HG02938 (cell line): ENCODE measurements at regions not wholly inside any gene's neighbourhood (a gene's known extent, or its start where the extent isn't known, plus 50 kb on each side); places are given as distances from the start of the nearest gene placed in this dataset.

ENCODE experiments used
- ATAC-seq: cut with Tn5 transposase; IDR thresholded peaks from one replicate; pipeline ENCODE4 v1.9.1; 2021; ENCODE audit warnings: mild to moderate bottlenecking, moderate library complexity; ENCODE audit not compliant: unreplicated experiment

DNA sequence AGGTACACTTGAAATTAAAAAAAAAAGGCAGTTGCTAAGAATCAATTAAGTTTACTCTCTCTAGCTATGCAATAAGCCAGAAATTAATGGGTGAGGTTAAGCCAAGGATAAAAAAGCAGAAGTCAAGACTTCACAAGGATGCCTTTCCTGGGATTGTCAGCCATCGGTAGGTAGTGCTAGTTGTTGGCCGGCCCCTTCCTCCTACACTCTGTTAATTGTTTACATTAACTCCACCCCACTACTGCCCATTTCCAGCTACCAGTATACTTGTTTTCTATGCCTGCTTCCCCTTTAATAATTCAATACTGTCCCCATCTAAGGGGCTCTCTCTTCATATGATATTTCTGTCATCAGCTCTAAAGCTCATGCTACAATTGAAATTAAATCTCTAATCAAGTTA lies 461.0 kb downstream of the IPMK start:
- ATAC-seq, result no peak

GRCh38 chr10:57799625-57800024 lies 468.1 kb downstream of the IPMK start:
- no peak for ATAC-seq

DNA sequence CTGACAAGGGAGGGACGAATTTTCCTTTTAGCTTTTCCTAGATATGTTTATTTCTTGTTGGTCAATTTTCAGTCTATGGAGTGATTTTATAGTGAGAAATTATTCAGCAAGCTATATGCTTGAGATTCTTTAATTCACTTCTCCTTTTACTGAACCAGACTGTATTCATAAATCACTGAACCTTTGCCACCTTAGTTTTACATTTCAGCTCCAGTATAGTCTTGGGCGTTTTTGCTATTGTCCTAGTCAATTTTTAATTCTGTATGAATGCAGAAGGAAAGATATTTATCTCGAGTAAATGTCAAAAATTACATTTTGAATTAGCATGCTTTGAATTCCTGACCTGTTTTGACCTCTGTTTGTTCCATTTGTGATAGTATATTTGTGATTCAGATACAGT lies 468.9 kb downstream of the IPMK start:
- ATAC-seq, result no peak

- no peak for ATAC-seq
Measured at GRCh38 chr10:57791546-57791945, 476.1 kb downstream of the IPMK start.

- no peak for ATAC-seq
Measured at GRCh38 chr10:57790703-57791102, 477.0 kb downstream of the IPMK start.

DNA sequence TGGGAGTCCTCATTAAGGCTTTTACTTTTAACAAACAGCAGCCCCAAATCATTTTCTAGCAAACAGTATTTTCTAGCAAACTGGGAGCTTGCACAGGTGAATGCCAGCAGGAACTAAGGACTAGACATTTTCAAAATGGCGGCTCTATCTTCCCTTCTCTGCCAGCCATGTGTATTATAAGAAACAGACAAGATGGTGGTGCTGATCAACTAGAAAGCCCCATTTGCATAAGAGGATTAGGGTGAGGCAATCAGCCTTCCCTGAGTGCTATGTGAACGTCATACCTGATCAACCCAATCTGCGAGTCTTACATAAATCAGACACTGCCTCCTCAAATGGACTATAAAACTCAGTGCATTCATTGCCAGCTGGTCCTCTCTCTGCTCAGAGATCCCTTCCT lies 479.6 kb downstream of the IPMK start:
- ATAC-seq, result no peak

DNA sequence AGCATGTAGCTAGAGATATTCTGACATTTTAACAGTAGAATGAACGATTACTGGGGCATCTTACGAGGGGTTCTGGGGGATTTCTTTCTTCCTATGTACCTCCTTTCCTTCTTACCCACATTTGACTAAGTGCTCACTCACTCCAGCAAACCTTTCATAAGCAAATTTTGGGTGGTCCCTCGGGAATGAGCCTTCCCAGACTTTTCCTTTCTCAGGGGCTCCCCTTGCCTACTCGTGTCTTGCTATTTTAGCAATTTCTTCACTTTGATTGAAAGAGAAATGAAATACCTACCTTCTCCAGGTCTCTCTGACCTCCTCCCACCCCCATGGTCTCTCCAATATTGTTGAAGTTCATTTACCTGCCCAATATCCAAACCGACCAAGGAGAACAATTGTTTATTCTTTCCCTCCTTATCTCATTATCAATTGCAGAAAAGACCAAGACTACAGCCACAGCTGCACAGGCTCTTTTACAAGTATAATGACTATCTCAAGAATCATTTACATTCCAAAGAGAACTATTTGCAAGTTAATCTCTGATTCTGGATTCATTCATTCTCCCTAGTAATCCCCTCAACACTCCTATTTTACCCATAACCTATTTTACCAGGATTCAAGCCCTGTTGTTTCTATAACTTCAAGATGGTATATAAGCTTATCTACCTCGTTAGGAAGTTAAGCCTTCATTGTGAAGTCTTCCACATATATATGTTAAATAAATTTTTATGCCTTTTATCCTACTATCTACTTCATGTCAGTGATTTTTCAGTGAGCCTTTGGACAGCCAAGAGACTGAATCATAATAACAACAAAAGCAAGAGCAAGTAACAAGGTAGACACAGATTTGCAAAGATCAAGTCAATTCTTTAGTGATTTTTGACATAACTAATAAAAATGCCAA lies 480.6 kb downstream of the IPMK start:
- no peak for ATAC-seq

DNA sequence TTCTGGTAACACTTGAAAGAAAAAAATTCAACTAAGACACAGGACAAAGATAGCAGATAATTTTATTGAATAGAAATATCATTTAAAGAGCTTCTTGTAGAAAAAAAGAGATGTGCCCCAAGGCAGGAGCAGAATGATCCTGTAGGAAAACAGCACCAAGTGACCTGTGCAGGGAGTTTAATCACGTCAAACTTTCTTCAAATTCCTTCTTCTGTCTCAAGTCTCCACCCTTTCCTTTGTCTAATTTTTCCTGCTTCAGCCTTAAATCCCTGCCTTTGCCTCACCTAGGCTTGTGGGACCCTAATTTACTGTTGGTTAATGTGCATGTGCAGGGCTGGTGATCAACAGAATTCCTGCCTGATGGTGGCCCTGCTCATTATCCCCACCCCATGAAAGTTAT lies 481.4 kb downstream of the IPMK start:
- ATAC-seq, result no peak

DNA sequence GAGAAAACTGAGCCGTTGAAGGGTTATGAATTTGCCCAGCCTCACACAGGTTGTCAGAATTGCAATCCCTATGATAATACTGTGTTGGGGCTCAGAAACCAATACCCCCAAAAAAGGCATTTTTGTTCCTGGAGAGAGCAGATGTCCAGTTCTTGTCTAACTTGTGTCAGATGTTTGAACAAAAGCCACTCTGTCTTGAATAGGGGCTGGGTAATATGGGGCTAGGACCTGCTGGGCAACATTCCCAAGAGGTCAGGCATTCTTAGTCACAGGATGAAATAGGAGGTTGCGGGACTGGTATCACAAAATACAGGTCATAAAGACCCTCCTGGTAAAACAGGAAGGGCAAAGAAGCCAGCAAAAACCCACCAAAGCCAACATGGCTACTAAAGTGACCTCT lies 482.1 kb downstream of the IPMK start:
- no peak for ATAC-seq

DNA sequence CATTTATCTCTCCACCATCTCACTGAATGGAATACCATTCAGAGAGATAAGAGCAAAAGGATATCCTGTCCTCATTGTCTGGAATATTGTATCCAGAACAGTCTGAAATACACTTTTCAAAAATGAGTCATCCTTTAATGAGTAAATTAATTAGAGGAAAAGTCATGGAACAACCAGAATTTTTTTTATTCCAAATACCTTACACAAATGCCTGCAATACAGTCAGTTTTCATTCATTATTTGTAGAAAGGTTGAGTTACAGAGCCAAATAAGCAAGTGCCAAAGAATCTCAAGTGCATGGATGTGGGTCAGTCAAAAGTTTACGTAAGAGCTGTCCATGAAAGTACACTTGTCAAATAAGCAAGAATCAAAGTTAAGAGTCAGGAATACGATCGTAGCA lies 482.6 kb downstream of the IPMK start:
- no peak for ATAC-seq

DNA sequence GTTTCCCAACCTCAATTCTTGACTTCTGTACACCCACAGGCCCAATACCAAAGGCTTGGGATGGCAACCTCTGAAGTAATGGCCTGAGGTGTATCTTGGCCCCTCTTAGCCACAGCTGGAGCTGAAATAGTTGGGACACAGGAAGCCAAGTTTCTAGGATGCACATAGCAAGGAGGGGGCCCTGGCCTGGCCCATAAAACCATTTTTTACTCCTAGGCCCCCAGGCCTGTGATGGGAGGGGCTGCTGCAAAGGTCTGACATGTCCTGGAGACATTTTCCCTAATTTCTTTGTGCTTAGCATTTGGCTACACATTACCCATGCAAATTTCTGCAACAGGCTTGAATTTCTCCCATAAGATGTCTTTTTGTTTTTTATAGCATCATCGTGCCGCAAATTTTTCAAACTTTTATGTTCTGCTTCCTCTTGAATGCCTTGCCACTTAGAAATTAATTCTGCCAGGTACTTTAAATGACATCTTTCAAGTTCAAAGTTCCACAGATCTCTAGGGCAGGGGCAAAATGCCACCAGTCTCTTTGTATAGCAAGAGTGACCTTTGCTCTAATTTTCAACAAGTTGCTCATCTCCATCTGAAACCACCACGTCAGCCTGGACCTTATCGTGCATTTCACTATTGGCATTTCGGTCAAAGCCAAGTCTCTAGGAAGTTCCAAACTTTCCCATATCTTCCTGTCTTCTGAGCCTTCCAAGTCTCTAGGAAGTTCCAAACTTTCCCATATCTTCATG lies 490.8 kb downstream of the IPMK start:
- no peak for ATAC-seq

GRCh38 chr10:57775250-57775649 lies 492.4 kb downstream of the IPMK start:
- no peak for ATAC-seq

DNA sequence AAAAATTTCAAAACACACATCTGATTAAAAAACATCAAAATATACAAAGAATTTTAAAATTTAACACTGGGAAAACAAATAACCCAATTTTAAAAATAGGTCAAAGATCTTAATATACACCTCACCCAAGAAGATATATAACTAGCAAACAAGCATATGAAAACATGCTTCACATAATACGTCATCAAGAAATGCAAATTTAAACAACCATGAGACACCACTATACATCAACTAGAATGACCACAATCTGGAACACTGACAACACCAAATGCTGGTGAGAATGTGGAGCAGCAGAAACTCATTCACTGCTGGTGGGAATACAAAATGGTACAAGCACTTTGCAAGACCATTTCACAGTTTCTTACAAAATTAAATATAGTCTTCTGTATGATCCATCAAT lies 498.4 kb downstream of the IPMK start:
- no peak for ATAC-seq

GRCh38 chr10:57759777-57760176 lies 507.9 kb downstream of the IPMK start:
- no peak for ATAC-seq

- no peak for ATAC-seq
Measured at GRCh38 chr10:57754803-57755202, 512.9 kb downstream of the IPMK start.

- ATAC-seq, result no peak
Measured at GRCh38 chr10:57743711-57744110, 524.0 kb downstream of the IPMK start.

- ATAC-seq, result no peak
Measured at GRCh38 chr10:57741751-57742150, 525.9 kb downstream of the IPMK start.

- ATAC-seq, result no peak
Measured at GRCh38 chr10:57723305-57723704, 544.4 kb downstream of the IPMK start.

- ATAC-seq, result no peak
Measured at GRCh38 chr10:57716884-57717283, 550.8 kb downstream of the IPMK start.

DNA sequence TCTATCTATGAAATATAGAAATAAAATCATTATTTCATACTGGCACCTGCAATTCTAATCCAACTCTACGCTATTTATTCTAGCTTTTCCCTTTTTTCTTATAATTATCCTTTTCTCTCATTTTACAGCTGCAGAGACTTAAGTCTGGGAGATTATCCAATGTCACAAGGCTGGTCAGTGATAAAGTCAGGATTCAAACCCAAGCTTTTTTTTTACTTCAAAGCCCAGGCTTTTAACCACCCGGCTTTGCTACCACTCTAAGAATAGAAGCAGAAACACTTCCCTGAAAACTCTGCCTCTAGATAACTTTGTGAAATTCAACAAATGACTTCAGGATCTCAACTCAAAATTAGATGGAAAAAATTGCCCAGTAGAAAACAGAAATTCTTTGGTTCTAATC lies 552.5 kb downstream of the IPMK start:
- no peak for ATAC-seq

DNA sequence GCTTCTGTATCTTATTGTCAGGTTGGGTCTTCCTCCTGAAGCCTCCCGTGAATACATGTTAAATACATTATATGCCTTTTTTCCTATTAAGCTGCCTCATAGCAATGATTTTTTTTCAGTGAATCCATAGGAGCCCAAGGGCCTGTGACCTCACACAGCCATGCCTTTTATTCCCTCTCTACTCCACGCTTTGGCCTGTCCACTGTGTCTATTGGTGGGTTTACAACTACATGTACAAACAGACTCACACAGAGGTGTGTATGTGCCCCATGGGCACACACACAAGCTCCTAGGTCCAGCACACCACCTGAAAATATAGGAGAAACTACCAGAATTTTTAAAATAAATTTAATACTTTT lies 560.4 kb downstream of the IPMK start:
- ATAC-seq, result no peak

GRCh38 chr10:57706576-57707299 lies 561.0 kb downstream of the IPMK start:
- ATAC-seq, result no peak
